ENCODE measurements at regions not wholly inside any gene's neighbourhood (a gene's known extent, or its start where the extent isn't known, plus 50 kb on each side); places are given as distances from the start of the nearest gene placed in this dataset.

DNA sequence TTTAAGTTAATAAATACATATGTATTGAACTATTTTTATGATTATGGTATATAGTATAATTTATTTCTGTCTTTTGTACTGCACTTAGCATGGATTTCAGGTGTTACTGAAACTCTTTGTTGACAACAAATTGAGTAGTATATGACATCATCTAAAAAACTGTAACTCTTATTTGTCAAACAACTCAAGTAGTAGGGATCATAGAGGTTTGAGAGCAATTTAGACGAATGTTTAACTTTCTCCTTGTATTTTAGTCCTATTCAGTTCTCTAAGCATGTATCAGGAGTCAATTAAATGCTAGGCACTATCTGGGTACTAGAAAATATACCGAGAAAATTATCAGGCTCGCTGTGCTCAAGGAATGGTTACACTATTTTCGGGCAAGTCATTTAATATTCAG is 595.2 kb downstream of the METTL15 start:
- TF ChIP-seq EZH2 (IDR thresholded peaks at IDR 0.05; ENCODE audit: insufficient read depth, poor library complexity, severe bottlenecking) = no peak
- TF ChIP-seq EZH2phosphoT487 (IDR thresholded peaks at IDR 0.05; ENCODE audit: insufficient read depth, low read depth) = no peak
